ENCODE measurements at regions not wholly inside any gene's neighbourhood (a gene's known extent, or its start where the extent isn't known, plus 50 kb on each side); places are given as distances from the start of the nearest gene placed in this dataset.
"Not testable (repeated sequence)": the region's sequence is repeated elsewhere in the genome, so short reads cannot be mapped to it uniquely, and the experiment has no call there.

- H3K27me3 ChIP-seq (ENCODE audit: insufficient read depth, low read length), result no peaks in the 10 kb centered on the region
- H3K27ac ChIP-seq (ENCODE audit: low read length), result no peak overlapping the region
- H3K4me1 ChIP-seq (ENCODE audit: insufficient read depth, low read length), result no peaks in the 10 kb centered on the region
- no peak overlapping the region for H3K9ac ChIP-seq (ENCODE audit: low read depth, low read length)
- no peak overlapping the region for H3K4me3 ChIP-seq (ENCODE audit: low read length)
- no peaks in the 10 kb centered on the region for H3K36me3 ChIP-seq (ENCODE audit: insufficient read depth, low read depth, low read length)
- H3K9me3 ChIP-seq (ENCODE audit: insufficient read depth, low read depth, low read length), result no peaks in the 10 kb centered on the region
These were observed 630.0 kb downstream of the TAF11L14 start for GRCh38 chr5:18264126-18264882.

GRCh38 chr5:18270635-18271338 lies 636.5 kb downstream of the TAF11L14 start:
- no peak overlapping the region for H3K9ac ChIP-seq (ENCODE audit: low read depth, low read length)
- no peaks in the 10 kb centered on the region for H3K36me3 ChIP-seq (ENCODE audit: insufficient read depth, low read depth, low read length)
- H3K27me3 ChIP-seq (ENCODE audit: insufficient read depth, low read length), result no peaks in the 10 kb centered on the region
- H3K4me1 ChIP-seq (ENCODE audit: insufficient read depth, low read length), result no peaks in the 10 kb centered on the region
- H3K27ac ChIP-seq (ENCODE audit: low read length), result no peak overlapping the region
- no peak overlapping the region for H3K4me3 ChIP-seq (ENCODE audit: low read length)
- peaks cover 3% of the 10 kb centered on the region; the same call in 1 of the 2 replicates for H3K9me3 ChIP-seq (ENCODE audit: insufficient read depth, low read depth, low read length)

DNA sequence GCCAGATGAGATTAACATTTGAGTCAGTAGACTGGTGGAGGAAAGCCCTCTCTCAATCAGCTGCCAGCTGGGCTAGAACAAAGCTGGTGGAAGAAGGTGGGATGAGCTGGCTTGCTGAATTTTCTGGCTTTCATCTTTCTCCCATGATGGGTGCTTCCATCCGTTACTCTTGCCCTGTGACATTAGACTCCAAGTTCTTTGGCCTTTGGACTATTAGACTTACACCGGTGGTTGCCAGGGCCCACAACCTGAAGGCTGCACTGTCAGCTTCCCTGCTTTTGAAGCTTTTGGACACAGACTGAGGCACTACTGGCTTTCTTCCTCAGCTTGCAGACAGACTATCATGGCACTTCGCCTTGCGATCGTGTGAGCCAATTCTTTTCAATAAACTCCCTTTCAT lies 642.7 kb downstream of the TAF11L14 start:
- no peaks in the 10 kb centered on the region for H3K36me3 ChIP-seq (ENCODE audit: insufficient read depth, low read depth, low read length)
- no peaks in the 10 kb centered on the region for H3K4me1 ChIP-seq (ENCODE audit: insufficient read depth, low read length)
- no peak overlapping the region for H3K27ac ChIP-seq (ENCODE audit: low read length)
- no peak overlapping the region for H3K9ac ChIP-seq (ENCODE audit: low read depth, low read length)
- no peaks in the 10 kb centered on the region for H3K27me3 ChIP-seq (ENCODE audit: insufficient read depth, low read length)
- H3K4me3 ChIP-seq (ENCODE audit: low read length), result no peak overlapping the region
- peaks cover 3% of the 10 kb centered on the region; the same call in 1 of the 2 replicates for H3K9me3 ChIP-seq (ENCODE audit: insufficient read depth, low read depth, low read length)

GRCh38 chr5:18281947-18282581 lies 647.8 kb downstream of the TAF11L14 start:
- no peak overlapping the region for H3K27ac ChIP-seq (ENCODE audit: low read length)
- no peaks in the 10 kb centered on the region for H3K4me1 ChIP-seq (ENCODE audit: insufficient read depth, low read length)
- H3K9me3 ChIP-seq (ENCODE audit: insufficient read depth, low read depth, low read length), result no peaks in the 10 kb centered on the region
- no peaks in the 10 kb centered on the region for H3K36me3 ChIP-seq (ENCODE audit: insufficient read depth, low read depth, low read length)
- H3K4me3 ChIP-seq (ENCODE audit: low read length), result no peak overlapping the region
- H3K9ac ChIP-seq (ENCODE audit: low read depth, low read length), result no peak overlapping the region
- H3K27me3 ChIP-seq (ENCODE audit: insufficient read depth, low read length), result no peaks in the 10 kb centered on the region

DNA sequence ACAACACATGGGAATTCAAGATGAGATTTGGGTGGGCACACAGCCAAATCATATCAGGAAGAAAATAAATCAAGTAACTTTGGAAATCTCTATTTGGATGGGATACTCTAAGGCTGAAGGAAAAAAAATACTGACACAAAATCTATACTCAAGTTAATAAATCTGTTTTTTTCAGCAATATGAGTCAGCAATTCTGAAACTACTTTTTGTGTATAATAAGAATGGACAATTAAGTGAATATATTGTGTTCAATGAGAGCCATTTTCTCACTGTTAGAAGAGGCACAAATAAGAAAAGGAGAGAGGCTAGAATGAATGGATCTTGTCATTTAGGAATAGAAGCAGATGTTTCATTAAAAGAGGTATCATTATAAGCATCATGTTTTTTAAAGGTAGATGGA lies 651.0 kb downstream of the TAF11L14 start:
- no peaks in the 10 kb centered on the region for H3K4me1 ChIP-seq (ENCODE audit: insufficient read depth, low read length)
- no peak overlapping the region for H3K27ac ChIP-seq (ENCODE audit: low read length)
- H3K4me3 ChIP-seq (ENCODE audit: low read length), result no peak overlapping the region
- no peaks in the 10 kb centered on the region for H3K27me3 ChIP-seq (ENCODE audit: insufficient read depth, low read length)
- no peaks in the 10 kb centered on the region for H3K9me3 ChIP-seq (ENCODE audit: insufficient read depth, low read depth, low read length)
- no peak overlapping the region for H3K9ac ChIP-seq (ENCODE audit: low read depth, low read length)
- H3K36me3 ChIP-seq (ENCODE audit: insufficient read depth, low read depth, low read length), result no peaks in the 10 kb centered on the region

- Histone ChIP-seq H3K4me3 (ENCODE audit: low read length) (no peak overlapping the region), H3K9me3 (ENCODE audit: insufficient read depth, low read depth, low read length) (no peaks in the 10 kb centered on the region), H3K36me3 (ENCODE audit: insufficient read depth, low read depth, low read length) (no peaks in the 10 kb centered on the region), H3K27me3 (ENCODE audit: insufficient read depth, low read length) (no peaks in the 10 kb centered on the region), H3K9ac (ENCODE audit: low read depth, low read length) (no peak overlapping the region), H3K4me1 (ENCODE audit: insufficient read depth, low read length) (no peaks in the 10 kb centered on the region), H3K27ac (ENCODE audit: low read length) (no peak overlapping the region)
These were observed 657.9 kb downstream of the TAF11L14 start for GRCh38 chr5:18292146-18292545.

DNA sequence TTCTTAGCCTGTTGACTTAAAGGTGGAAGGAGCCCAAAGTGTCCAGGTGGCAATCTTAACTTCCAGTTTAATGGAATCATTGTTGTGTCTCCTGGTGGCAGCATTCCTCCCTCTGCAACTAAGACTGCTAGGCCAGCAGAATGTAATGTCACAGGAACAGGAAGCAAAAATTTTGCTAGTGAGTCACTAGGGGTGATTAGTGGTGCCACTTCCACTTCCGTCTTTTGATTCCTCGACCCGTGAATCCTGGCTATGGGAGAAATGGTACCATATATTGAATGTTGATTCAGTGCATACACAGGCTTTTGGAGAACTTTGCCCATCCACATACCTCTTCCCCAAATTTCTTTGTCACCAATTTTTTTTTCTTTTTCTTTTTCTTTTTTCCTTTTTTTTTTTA lies 661.4 kb downstream of the TAF11L14 start:
- not testable (repeated sequence) for H3K27ac ChIP-seq (ENCODE audit: low read length); H3K36me3 ChIP-seq (ENCODE audit: insufficient read depth, low read depth, low read length); H3K9me3 ChIP-seq (ENCODE audit: insufficient read depth, low read depth, low read length); H3K4me3 ChIP-seq (ENCODE audit: low read length); H3K9ac ChIP-seq (ENCODE audit: low read depth, low read length); H3K27me3 ChIP-seq (ENCODE audit: insufficient read depth, low read length)
- H3K4me1 ChIP-seq (ENCODE audit: insufficient read depth, low read length), result peaks cover 12% of the 10 kb centered on the region

GRCh38 chr5:18299166-18299565 lies 664.9 kb downstream of the TAF11L14 start:
- Histone ChIP-seq H3K4me1 (ENCODE audit: insufficient read depth, low read length) (peaks cover 16% of the 10 kb centered on the region), H3K36me3 (ENCODE audit: insufficient read depth, low read depth, low read length) (no peaks in the 10 kb centered on the region), H3K9me3 (ENCODE audit: insufficient read depth, low read depth, low read length) (peaks cover 3% of the 10 kb centered on the region; the same call in 1 of the 2 replicates), H3K4me3 (ENCODE audit: low read length) (no peak overlapping the region), H3K9ac (ENCODE audit: low read depth, low read length) (no peak overlapping the region), H3K27me3 (ENCODE audit: insufficient read depth, low read length) (no peaks in the 10 kb centered on the region), H3K27ac (ENCODE audit: low read length) (no peak overlapping the region)

- H3K27ac ChIP-seq (ENCODE audit: low read length), result no peak overlapping the region
- H3K9me3 ChIP-seq (ENCODE audit: insufficient read depth, low read depth, low read length), result peaks cover 3% of the 10 kb centered on the region; the same call in 1 of the 2 replicates
- no peaks in the 10 kb centered on the region for H3K27me3 ChIP-seq (ENCODE audit: insufficient read depth, low read length)
- H3K4me1 ChIP-seq (ENCODE audit: insufficient read depth, low read length), result peaks cover 8% of the 10 kb centered on the region; the same call in 1 of the 2 replicates
- H3K4me3 ChIP-seq (ENCODE audit: low read length), result no peak overlapping the region
- no peak overlapping the region for H3K9ac ChIP-seq (ENCODE audit: low read depth, low read length)
- H3K36me3 ChIP-seq (ENCODE audit: insufficient read depth, low read depth, low read length), result no peaks in the 10 kb centered on the region
These were observed 671.1 kb downstream of the TAF11L14 start for GRCh38 chr5:18305288-18305924.

DNA sequence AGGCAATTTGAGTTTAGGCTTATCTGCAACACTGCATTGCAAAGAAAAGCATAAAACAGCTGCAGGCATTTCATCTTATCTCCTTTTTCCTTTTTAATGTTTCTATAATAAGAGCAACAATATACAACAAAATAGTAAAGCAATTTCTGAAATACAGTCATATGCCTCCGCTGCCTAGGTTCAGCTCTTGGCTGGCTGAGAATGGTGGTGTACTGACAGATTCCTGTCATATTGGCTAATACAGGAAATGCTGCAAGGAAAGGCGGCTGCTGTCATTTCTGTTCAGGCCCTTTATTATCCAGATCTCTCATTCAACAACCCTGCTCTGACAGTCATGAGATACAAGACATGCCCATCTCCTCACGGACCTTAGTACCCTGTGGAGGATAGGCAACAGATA lies 677.0 kb downstream of the TAF11L14 start:
- no peaks in the 10 kb centered on the region for H3K9me3 ChIP-seq (ENCODE audit: insufficient read depth, low read depth, low read length)
- H3K27ac ChIP-seq (ENCODE audit: low read length), result no peak overlapping the region
- H3K4me1 ChIP-seq (ENCODE audit: insufficient read depth, low read length), result no peaks in the 10 kb centered on the region
- H3K9ac ChIP-seq (ENCODE audit: low read depth, low read length), result no peak overlapping the region
- no peaks in the 10 kb centered on the region for H3K36me3 ChIP-seq (ENCODE audit: insufficient read depth, low read depth, low read length)
- H3K27me3 ChIP-seq (ENCODE audit: insufficient read depth, low read length), result no peaks in the 10 kb centered on the region
- H3K4me3 ChIP-seq (ENCODE audit: low read length), result no peak overlapping the region

DNA sequence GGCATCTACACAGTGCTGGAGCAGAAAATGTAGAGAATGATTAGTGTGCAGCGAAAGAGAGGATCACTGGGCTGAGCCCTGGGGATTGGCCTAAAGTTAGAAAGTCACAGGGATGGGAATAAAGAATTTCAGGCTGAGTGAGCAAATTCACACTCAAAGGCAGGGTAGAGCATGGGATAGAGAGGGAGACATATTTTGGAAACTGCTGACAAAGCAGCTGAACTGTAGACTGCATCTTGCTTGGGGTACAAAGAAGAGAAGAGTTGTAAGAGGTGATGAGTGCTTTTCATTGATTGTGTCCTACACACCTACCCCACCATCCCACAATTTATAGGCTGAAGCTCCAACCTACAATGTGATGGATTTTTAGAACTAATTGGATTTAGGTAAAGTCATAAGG lies 677.8 kb downstream of the TAF11L14 start:
- Histone ChIP-seq H3K27ac (ENCODE audit: low read length) (no peak overlapping the region), H3K4me3 (ENCODE audit: low read length) (no peak overlapping the region), H3K36me3 (ENCODE audit: insufficient read depth, low read depth, low read length) (no peaks in the 10 kb centered on the region), H3K9ac (ENCODE audit: low read depth, low read length) (no peak overlapping the region), H3K27me3 (ENCODE audit: insufficient read depth, low read length) (no peaks in the 10 kb centered on the region), H3K4me1 (ENCODE audit: insufficient read depth, low read length) (no peaks in the 10 kb centered on the region), H3K9me3 (ENCODE audit: insufficient read depth, low read depth, low read length) (no peaks in the 10 kb centered on the region)

Data from iPS-20b (cell line).